HG03457 (cell line): ENCODE measurements at regions not wholly inside any gene's neighbourhood (a gene's known extent, or its start where the extent isn't known, plus 50 kb on each side); places are given as distances from the start of the nearest gene placed in this dataset.
"Not testable (repeated sequence)": the region's sequence is repeated elsewhere in the genome, so short reads cannot be mapped to it uniquely, and the experiment has no call there.

ENCODE experiments used
- ATAC-seq: cut with Tn5 transposase; IDR thresholded peaks from one replicate; pipeline ENCODE4 v1.9.1; 2021; ENCODE audit warnings: moderate number of reproducible peaks; ENCODE audit not compliant: unreplicated experiment

DNA sequence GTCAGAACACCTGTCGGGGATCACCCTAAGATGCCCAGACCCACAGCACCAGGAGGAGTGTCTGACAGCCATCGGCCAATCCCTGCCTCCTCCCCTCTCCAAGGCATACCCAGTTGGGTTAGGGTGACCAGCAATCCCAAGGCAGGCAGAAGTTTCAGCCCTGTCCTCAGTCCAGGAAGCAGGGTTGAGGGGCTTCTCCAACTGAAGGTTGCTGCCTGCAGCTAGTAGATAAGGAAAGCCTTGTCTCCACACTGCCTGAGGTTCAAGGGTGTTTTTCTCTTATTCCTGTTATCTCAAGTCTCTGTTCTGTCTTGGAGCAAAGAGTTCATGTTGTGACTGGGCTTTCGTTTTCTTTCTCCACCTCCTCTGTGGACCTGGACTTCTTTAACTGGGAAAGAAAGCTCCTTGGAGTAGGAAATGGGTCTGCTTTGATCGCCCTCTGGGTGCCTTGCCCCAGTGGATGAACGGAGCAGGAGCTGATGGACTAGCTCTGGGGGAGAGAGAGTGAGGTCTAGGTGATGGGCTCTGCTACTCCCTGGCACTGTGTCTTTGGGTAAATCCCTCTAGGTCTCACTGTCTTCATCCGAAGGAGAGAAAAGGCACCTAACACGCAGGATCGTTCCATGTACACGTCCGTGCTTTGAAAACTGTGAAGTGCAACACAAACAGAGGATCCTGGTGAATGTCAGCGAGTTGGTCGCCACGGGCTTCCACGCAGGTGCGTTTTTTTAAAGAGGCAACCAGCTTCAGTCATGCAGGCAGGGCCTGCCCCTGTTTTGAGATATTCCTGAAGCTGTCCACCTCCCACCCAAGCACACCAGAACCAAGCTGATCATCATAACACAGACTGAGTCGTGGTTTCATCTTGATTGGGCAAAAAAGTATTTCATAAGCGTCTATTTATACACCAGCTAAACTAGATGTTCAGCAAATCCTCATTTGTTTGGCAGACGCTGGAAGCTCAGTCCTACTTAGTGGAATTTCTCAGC is 52.5 kb upstream of the FOXN3 start:
- ATAC-seq: no peak

DNA sequence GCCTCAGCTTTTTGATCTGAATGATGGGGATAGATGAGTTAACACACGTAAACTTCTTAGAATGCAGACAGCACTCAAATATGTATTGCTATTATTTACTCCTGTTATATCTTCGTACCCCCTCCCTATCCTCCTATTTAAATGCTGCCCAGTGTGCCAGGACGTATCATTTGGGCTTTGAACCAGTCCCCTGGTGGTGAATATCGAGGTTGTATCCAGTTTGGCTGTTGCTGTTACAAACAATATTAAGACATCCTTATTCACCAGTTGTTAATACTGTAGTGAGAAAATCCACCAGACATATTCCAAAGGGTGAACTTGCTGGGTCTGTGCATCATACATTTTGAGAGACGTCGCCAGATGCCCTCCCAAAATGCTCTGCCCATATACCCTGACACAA is 51.5 kb upstream of the FOXN3 start:
- ATAC-seq: no peak

DNA sequence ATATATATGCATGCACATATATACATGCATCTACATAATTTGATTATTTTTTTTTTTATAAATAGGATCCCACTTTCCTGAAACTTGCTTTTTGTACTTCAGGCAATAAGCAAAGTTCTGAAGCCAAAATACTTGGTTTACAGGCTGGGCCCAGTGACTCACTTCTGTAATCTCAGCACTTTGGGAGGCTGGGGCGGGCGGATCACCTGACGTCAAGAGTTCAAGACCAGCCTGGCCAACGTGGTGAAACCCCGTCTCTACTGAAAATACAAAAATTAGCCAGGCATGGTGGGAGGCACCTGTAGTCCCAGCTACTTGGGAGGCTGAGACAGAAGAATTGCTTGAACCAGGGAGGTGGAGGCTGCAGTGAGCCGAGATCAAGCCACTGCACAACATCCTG is 51.0 kb upstream of the FOXN3 start:
- ATAC-seq: not testable (repeated sequence)

DNA sequence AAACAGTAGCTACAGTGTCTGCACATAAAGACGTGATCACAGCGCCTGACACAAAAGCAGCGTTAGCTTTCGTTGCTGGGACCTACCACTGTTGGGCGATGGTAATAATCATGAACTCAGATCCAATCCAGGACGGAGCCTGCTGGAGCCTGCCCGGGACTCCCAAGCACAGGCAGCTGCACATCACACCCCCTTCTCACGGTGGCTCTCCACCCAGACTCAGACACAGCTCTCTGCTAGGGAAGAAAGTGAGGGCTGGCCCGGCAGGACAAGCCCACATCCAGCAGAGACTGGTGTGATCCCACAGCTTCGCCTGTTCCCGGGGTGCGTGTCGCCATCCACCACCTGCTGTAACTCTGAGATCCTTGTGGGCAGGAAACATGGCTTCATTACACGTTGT is 49.9 kb upstream of the FOXN3 start:
- no peak for ATAC-seq
